Fibroblast of the conjunctiva (primary cell): ENCODE measurements at regions not wholly inside any gene's neighbourhood (a gene's known extent, or its start where the extent isn't known, plus 50 kb on each side); places are given as distances from the start of the nearest gene placed in this dataset.

Source experiments
- DNase-seq: peaks from one replicate; pipeline ENCODE4 v3.0.0-alpha.2; 2010; ENCODE audit warnings: low read depth

- no peak for DNase-seq
These were observed 386.4 kb upstream of the TNRC6C start for GRCh38 chr17:77572065-77572601.

- DNase-seq, result no peak
These were observed 385.7 kb upstream of the TNRC6C start for GRCh38 chr17:77572851-77573250.

GRCh38 chr17:77577491-77577890 lies 381.0 kb upstream of the TNRC6C start:
- DNase-seq, result no peak

- DNase-seq, result no peak
These were observed 379.4 kb upstream of the TNRC6C start for GRCh38 chr17:77579131-77579530.

- no peak for DNase-seq
These were observed 378.8 kb upstream of the TNRC6C start for GRCh38 chr17:77579682-77580081.

- DNase-seq, result no peak
These were observed 377.8 kb upstream of the TNRC6C start for GRCh38 chr17:77580531-77581270.

- no peak for DNase-seq
These were observed 377.0 kb upstream of the TNRC6C start for GRCh38 chr17:77581480-77581879.

GRCh38 chr17:77585142-77585860 lies 373.2 kb upstream of the TNRC6C start:
- DNase-seq, result no peak

GRCh38 chr17:77590951-77591735 lies 367.4 kb upstream of the TNRC6C start:
- no peak for DNase-seq

GRCh38 chr17:77592106-77592865 lies 366.2 kb upstream of the TNRC6C start:
- no peak for DNase-seq

GRCh38 chr17:77593081-77593480 lies 365.4 kb upstream of the TNRC6C start:
- no peak for DNase-seq

- DNase-seq, result no peak
These were observed 363.9 kb upstream of the TNRC6C start for GRCh38 chr17:77594416-77595209.

- DNase-seq, result no peak
These were observed 361.7 kb upstream of the TNRC6C start for GRCh38 chr17:77596491-77597417.

GRCh38 chr17:77597418-77598240 lies 360.9 kb upstream of the TNRC6C start:
- no peak for DNase-seq

GRCh38 chr17:77598241-77598620 lies 360.3 kb upstream of the TNRC6C start:
- DNase-seq, result no peak

GRCh38 chr17:77599699-77600098 lies 358.8 kb upstream of the TNRC6C start:
- DNase-seq, result no peak

- DNase-seq, result no peak
These were observed 358.2 kb upstream of the TNRC6C start for GRCh38 chr17:77600346-77600745.

GRCh38 chr17:77601054-77601979 lies 357.2 kb upstream of the TNRC6C start:
- DNase-seq, result no peak
